ENCODE measurements at regions not wholly inside any gene's neighbourhood (a gene's known extent, or its start where the extent isn't known, plus 50 kb on each side); places are given as distances from the start of the nearest gene placed in this dataset.

GRCh38 chr1:106755682-106756406 lies 300.6 kb upstream of the PRMT6 start:
- no peaks in the 10 kb centered on the region for H3K4me1 ChIP-seq (ENCODE audit: low read length)
- no peak overlapping the region for H3K27ac ChIP-seq (ENCODE audit: low read length)
- TF ChIP-seq CTCF (IDR thresholded peaks at IDR 0.05; ENCODE audit: low read depth, low read length), result no peak
- no peak for TF ChIP-seq EZH2phosphoT487 (IDR thresholded peaks at IDR 0.05; ENCODE audit: low read depth)
- no peaks in the 10 kb centered on the region for H3K27me3 ChIP-seq (ENCODE audit: low read depth, low read length)
- H3K4me2 ChIP-seq (ENCODE audit: low read length), result no peak overlapping the region
- no peak overlapping the region for H3K9ac ChIP-seq (ENCODE audit: low read length)
- no peaks in the 10 kb centered on the region for H4K20me1 ChIP-seq (ENCODE audit: insufficient read depth, low read length)
- no peak overlapping the region for H2AFZ ChIP-seq (ENCODE audit: low read depth, low read length)
- no peaks in the 10 kb centered on the region for H3K36me3 ChIP-seq (replicated peaks; ENCODE audit: low read depth, low read length)
- H3K4me3 ChIP-seq (ENCODE audit: low read length), result no peak overlapping the region
- H3K9me3 ChIP-seq (ENCODE audit: insufficient read depth, low read length), result no peaks in the 10 kb centered on the region
- no peaks in the 10 kb centered on the region for H3K79me2 ChIP-seq (ENCODE audit: low read length)

- no peaks in the 10 kb centered on the region for H4K20me1 ChIP-seq (ENCODE audit: insufficient read depth, low read length)
- no peaks in the 10 kb centered on the region for H3K4me1 ChIP-seq (ENCODE audit: low read length)
- H2AFZ ChIP-seq (ENCODE audit: low read depth, low read length), result no peak overlapping the region
- no peak overlapping the region for H3K27ac ChIP-seq (ENCODE audit: low read length)
- no peaks in the 10 kb centered on the region for H3K36me3 ChIP-seq (replicated peaks; ENCODE audit: low read depth, low read length)
- no peak overlapping the region for H3K4me2 ChIP-seq (ENCODE audit: low read length)
- no peaks in the 10 kb centered on the region for H3K9me3 ChIP-seq (ENCODE audit: insufficient read depth, low read length)
- no peak overlapping the region for H3K4me3 ChIP-seq (ENCODE audit: low read length)
- H3K27me3 ChIP-seq (ENCODE audit: low read depth, low read length), result no peaks in the 10 kb centered on the region
- no peak overlapping the region for H3K9ac ChIP-seq (ENCODE audit: low read length)
- TF ChIP-seq CTCF (IDR thresholded peaks at IDR 0.05; ENCODE audit: low read depth, low read length), result no peak
- no peak for TF ChIP-seq EZH2phosphoT487 (IDR thresholded peaks at IDR 0.05; ENCODE audit: low read depth)
- H3K79me2 ChIP-seq (ENCODE audit: low read length), result no peaks in the 10 kb centered on the region
Observed at GRCh38 chr1:106756752-106757151, 299.7 kb upstream of the PRMT6 start.

- TF ChIP-seq EZH2phosphoT487 (IDR thresholded peaks at IDR 0.05; ENCODE audit: low read depth), result no peak
- no peak for TF ChIP-seq CTCF (IDR thresholded peaks at IDR 0.05; ENCODE audit: low read depth, low read length)
- Histone ChIP-seq H3K9me3 (ENCODE audit: insufficient read depth, low read length) (no peaks in the 10 kb centered on the region), H3K4me2 (ENCODE audit: low read length) (no peak overlapping the region), H2AFZ (ENCODE audit: low read depth, low read length) (no peak overlapping the region), H3K36me3 (replicated peaks; ENCODE audit: low read depth, low read length) (no peaks in the 10 kb centered on the region), H4K20me1 (ENCODE audit: insufficient read depth, low read length) (no peaks in the 10 kb centered on the region), H3K4me1 (ENCODE audit: low read length) (no peaks in the 10 kb centered on the region), H3K4me3 (ENCODE audit: low read length) (no peak overlapping the region), H3K9ac (ENCODE audit: low read length) (no peak overlapping the region), H3K79me2 (ENCODE audit: low read length) (no peaks in the 10 kb centered on the region), H3K27me3 (ENCODE audit: low read depth, low read length) (no peaks in the 10 kb centered on the region), H3K27ac (ENCODE audit: low read length) (no peak overlapping the region)
Observed at GRCh38 chr1:106768077-106768476, 288.4 kb upstream of the PRMT6 start.

- Histone ChIP-seq H3K9ac (ENCODE audit: low read length) (no peak overlapping the region), H3K4me1 (ENCODE audit: low read length) (no peaks in the 10 kb centered on the region), H4K20me1 (ENCODE audit: insufficient read depth, low read length) (no peaks in the 10 kb centered on the region), H2AFZ (ENCODE audit: low read depth, low read length) (no peak overlapping the region), H3K4me3 (ENCODE audit: low read length) (no peak overlapping the region), H3K79me2 (ENCODE audit: low read length) (no peaks in the 10 kb centered on the region), H3K9me3 (ENCODE audit: insufficient read depth, low read length) (peaks cover 2% of the 10 kb centered on the region; the same call in 1 of the 2 replicates), H3K27ac (ENCODE audit: low read length) (no peak overlapping the region), H3K27me3 (ENCODE audit: low read depth, low read length) (no peaks in the 10 kb centered on the region), H3K4me2 (ENCODE audit: low read length) (no peak overlapping the region), H3K36me3 (replicated peaks; ENCODE audit: low read depth, low read length) (peaks cover 3% of the 10 kb centered on the region)
- TF ChIP-seq CTCF (IDR thresholded peaks at IDR 0.05; ENCODE audit: low read depth, low read length) (no peak), EZH2phosphoT487 (IDR thresholded peaks at IDR 0.05; ENCODE audit: low read depth) (no peak)
Observed at GRCh38 chr1:106768501-106768900, 288.0 kb upstream of the PRMT6 start.

All from OCI-LY3 (cell line).